BJ (cell line): ENCODE measurements at regions not wholly inside any gene's neighbourhood (a gene's known extent, or its start where the extent isn't known, plus 50 kb on each side); places are given as distances from the start of the nearest gene placed in this dataset.

Experiments used
- CTCF ChIA-PET: fragments of 350-600 bp; formaldehyde crosslinking; extraction: SDS; loops from one replicate; lab custom pipeline; 2021; ENCODE audit warnings: antibody characterized with exemption, inconsistent platforms; lab: Yijun Ruan, JAX
- POLR2A ChIA-PET: fragments of 300-600 bp; sonication (Branson Sonifier 250); formaldehyde crosslinking; extraction: SDS; loops from one replicate; lab custom pipeline; 2021; ENCODE audit warnings: antibody characterized with exemption; lab: Charles Lee
- DNase-seq: peaks from one replicate; pipeline ENCODE4 v3.0.0-alpha.2; 2011; ENCODE audit warnings: low read depth
- H3K27me3 ChIP-seq: 2 replicates; pipeline ENCODE4 v1.6.0; 2011; ENCODE audit warnings: low read length; ENCODE audit not compliant: control insufficient read depth, insufficient read depth
- H3K36me3 ChIP-seq: 2 replicates; pipeline ENCODE4 v1.5.1; 2011; ENCODE audit warnings: low read length; ENCODE audit not compliant: control insufficient read depth, insufficient read depth
- H3K4me3 ChIP-seq: 2 replicates; pipeline ENCODE4 v1.5.1; 2011; ENCODE audit warnings: low read depth, mild to moderate bottlenecking, control low read depth, low read length
- CTCF ChIP-seq: IDR thresholded peaks from 2 replicates; pipeline ENCODE4 v1.5.1; 2011; ENCODE audit warnings: low read depth, mild to moderate bottlenecking, control low read depth, inconsistent platforms, low read length, moderate library complexity; ENCODE audit not compliant: insufficient read depth

- H3K36me3 ChIP-seq, result no peaks in the 10 kb centered on the region
- CTCF ChIA-PET, result no interaction called here
- no peak overlapping the region for H3K4me3 ChIP-seq
- no peak for TF ChIP-seq CTCF
- POLR2A ChIA-PET, result no interaction called here
- no peak for DNase-seq
- peaks cover 57% of the 10 kb centered on the region for H3K27me3 ChIP-seq
These were observed 92.1 kb downstream of the PRKAB2 start for GRCh38 chr1:147080006-147080661.

- Histone ChIP-seq H3K36me3 (no peaks in the 10 kb centered on the region), H3K4me3 (no peak overlapping the region), H3K27me3 (peaks cover 62% of the 10 kb centered on the region)
- CTCF ChIA-PET, result no interaction called here
- POLR2A ChIA-PET, result no interaction called here
- TF ChIP-seq CTCF, result no peak
- DNase-seq, result no peak
These were observed 92.8 kb downstream of the PRKAB2 start for GRCh38 chr1:147079400-147080005.

GRCh38 chr1:147078606-147079399 is 93.5 kb downstream of the PRKAB2 start:
- Histone ChIP-seq H3K36me3 (no peaks in the 10 kb centered on the region), H3K4me3 (no peak overlapping the region), H3K27me3 (peaks cover 61% of the 10 kb centered on the region)
- ChIA-PET CTCF (no interaction called here), POLR2A (no interaction called here)
- TF ChIP-seq CTCF, result no peak
- no peak for DNase-seq

- peaks cover 62% of the 10 kb centered on the region for H3K27me3 ChIP-seq
- ChIA-PET CTCF (no interaction called here), POLR2A (interaction anchor here (0.6 kb wide), 1 partner anchor 54 kb away, joined by 5 read pairs; no protein-coding TSS in a partner anchor)
- H3K4me3 ChIP-seq, result no peak overlapping the region
- DNase-seq, result no peak
- no peak for TF ChIP-seq CTCF
- no peaks in the 10 kb centered on the region for H3K36me3 ChIP-seq
These were observed 94.2 kb downstream of the PRKAB2 start for GRCh38 chr1:147077936-147078605.

GRCh38 chr1:147077523-147077922 is 94.7 kb downstream of the PRKAB2 start:
- Histone ChIP-seq H3K4me3 (no peak overlapping the region), H3K27me3 (peaks cover 64% of the 10 kb centered on the region), H3K36me3 (no peaks in the 10 kb centered on the region)
- POLR2A ChIA-PET, result interaction anchor here (0.6 kb wide), 1 partner anchor 54 kb away, joined by 5 read pairs; no protein-coding TSS in a partner anchor
- no peak for DNase-seq
- no peak for TF ChIP-seq CTCF
- CTCF ChIA-PET, result no interaction called here
